Kidney epithelial cell (primary cell): ENCODE measurements at regions not wholly inside any gene's neighbourhood (a gene's known extent, or its start where the extent isn't known, plus 50 kb on each side); places are given as distances from the start of the nearest gene placed in this dataset.

Experiments
- DNase-seq: peaks from one replicate; pipeline ENCODE4 v3.0.0-alpha.2; 2010; ENCODE audit warnings: low read depth
- H3K27me3 ChIP-seq: 2 replicates; pipeline ENCODE4 v1.6.0; 2011; ENCODE audit warnings: low read length; ENCODE audit not compliant: control insufficient read depth, insufficient read depth
- H3K36me3 ChIP-seq: 2 replicates; pipeline ENCODE4 v1.5.1; 2011; ENCODE audit warnings: low read length; ENCODE audit not compliant: control insufficient read depth, insufficient read depth
- H3K4me3 ChIP-seq: 2 replicates; pipeline ENCODE4 v1.5.1; 2011; ENCODE audit warnings: low read depth, mild to moderate bottlenecking, control low read depth, low read length
- TF ChIP-seq, protein P1 (sequence below): IDR thresholded peaks from 2 replicates; pipeline ENCODE4 v1.5.1; 2011; ENCODE audit warnings: mild to moderate bottlenecking, moderate library complexity, low read length, control low read depth, inconsistent platforms; ENCODE audit not compliant: insufficient read depth, poor library complexity, severe bottlenecking

DNA sequence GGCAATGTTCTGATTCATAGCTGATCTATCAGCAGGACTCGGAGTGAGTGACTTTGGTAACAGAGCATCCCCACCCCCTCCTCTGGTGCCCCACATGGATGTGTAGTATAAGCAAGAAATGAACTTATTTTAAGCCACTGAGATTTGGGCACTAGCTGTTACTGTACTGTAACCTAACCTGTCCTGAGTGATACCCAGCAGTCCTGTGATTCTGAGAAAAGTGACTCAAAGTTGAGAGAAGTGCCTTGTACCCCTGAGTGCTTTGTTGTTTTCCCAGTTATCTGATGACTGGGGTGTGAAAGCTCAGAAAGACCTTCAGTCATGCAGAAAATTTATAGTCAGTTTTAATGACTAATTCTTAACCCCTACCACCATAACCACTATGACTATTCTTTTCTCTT lies 439.9 kb upstream of the RBMS3 start:
- H3K4me3 ChIP-seq = no peak overlapping the region
- peak; percentile 52 for DNase-seq
- TF ChIP-seq, protein P1, sequence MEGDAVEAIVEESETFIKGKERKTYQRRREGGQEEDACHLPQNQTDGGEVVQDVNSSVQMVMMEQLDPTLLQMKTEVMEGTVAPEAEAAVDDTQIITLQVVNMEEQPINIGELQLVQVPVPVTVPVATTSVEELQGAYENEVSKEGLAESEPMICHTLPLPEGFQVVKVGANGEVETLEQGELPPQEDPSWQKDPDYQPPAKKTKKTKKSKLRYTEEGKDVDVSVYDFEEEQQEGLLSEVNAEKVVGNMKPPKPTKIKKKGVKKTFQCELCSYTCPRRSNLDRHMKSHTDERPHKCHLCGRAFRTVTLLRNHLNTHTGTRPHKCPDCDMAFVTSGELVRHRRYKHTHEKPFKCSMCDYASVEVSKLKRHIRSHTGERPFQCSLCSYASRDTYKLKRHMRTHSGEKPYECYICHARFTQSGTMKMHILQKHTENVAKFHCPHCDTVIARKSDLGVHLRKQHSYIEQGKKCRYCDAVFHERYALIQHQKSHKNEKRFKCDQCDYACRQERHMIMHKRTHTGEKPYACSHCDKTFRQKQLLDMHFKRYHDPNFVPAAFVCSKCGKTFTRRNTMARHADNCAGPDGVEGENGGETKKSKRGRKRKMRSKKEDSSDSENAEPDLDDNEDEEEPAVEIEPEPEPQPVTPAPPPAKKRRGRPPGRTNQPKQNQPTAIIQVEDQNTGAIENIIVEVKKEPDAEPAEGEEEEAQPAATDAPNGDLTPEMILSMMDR = no peak
- no peaks in the 10 kb centered on the region for H3K27me3 ChIP-seq
- H3K36me3 ChIP-seq = no peaks in the 10 kb centered on the region

DNA sequence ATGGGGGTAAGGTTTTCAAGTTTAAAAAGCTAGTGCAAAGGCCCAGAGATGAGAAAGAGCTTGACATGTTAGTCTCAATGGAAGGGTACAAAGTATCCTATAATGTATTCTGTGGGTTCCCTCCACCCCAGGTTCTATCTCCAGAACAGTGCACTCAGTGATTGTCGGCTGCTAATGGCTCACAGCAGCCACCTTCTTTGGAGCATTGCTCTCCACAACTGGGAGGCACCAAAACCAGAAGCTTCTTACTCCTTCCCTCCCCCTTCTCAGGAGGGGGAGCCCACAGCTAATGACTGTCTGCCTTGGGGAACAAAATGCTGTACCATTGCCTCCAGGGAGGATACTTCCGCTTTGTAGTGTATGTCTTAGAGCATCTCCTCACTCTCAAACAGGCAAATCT lies 439.4 kb upstream of the RBMS3 start:
- Histone ChIP-seq H3K27me3 (no peaks in the 10 kb centered on the region), H3K36me3 (no peaks in the 10 kb centered on the region), H3K4me3 (no peak overlapping the region)
- TF ChIP-seq, protein P1 = no peak
- DNase-seq = no peak

DNA sequence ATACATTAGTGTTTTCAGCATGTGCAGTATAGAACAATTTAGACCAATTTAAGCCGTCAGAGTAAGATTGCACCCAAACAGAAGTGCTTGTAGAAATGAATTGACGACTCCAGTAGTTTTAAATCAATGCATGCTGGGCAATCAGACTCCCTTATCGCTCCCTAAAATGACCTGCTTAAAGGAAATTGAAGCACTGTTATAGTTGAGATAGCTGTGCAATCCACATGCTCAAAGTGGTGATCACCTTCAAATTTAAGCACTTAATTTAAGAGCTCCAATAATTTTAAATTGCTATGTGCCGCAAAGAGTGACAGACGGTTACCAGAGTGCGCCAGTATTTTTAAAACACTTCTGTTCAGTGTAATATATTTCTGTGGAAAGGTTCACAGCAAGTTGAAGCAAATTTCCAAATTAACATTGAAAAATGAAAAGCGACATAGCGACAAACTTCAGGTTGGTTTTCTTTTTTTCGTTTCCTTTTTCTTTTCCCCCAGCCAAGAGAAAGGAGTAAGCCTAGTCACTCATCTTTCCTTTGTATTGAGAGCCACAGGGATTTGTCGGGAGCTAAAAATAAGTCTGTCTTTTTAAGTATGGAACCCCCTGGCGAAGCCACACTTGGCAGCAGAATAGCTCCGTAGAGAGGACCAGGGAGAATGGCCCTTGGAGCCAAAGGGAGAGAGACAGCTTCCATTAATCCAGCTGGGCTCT lies 436.4 kb upstream of the RBMS3 start:
- DNase-seq = no peak
- Histone ChIP-seq H3K4me3 (no peak overlapping the region), H3K36me3 (no peaks in the 10 kb centered on the region), H3K27me3 (no peaks in the 10 kb centered on the region)
- TF ChIP-seq, protein P1 = no peak

DNA sequence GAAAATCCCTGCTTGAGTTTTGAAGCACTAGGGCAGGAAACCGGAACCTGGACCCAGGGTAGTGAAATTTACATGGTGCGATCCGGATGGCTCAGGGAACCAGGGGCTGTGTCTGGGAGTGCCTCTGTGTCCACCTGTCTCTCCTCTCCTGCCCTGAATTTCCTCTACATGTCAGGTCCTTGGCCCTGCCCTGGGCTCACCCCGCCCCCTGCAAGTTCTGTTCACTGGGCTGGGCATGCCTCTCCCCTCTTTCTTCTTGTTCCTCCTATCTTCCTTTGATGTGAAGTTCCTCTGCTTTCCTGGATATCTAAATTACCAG lies 435.9 kb upstream of the RBMS3 start:
- TF ChIP-seq, protein P1 = no peak
- no peaks in the 10 kb centered on the region for H3K36me3 ChIP-seq
- DNase-seq = no peak
- H3K27me3 ChIP-seq = no peaks in the 10 kb centered on the region
- no peak overlapping the region for H3K4me3 ChIP-seq

DNA sequence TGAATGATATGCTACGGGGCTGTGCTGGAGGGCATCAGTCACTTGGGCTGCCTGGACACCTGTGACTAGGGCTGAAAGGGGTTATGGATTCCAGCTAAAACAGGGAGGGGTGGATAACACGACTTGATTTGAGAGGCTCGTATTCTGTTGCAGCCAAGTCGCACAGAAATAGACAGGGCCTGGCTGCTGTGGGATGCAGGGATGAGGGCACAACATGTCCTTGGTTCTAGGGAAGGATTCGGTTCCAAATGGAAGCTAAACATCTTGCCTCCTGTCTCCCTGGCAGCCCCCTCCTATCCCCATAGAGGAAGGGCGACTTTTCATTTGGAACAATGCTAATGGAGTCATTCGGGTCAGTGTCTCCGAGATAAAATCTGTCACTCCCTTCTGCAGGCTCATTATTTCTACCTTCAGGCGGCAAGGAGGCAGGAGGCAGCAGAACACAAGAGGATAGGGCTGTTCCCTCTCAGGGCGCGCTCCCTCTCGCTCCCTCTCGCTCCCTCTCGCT lies 433.8 kb upstream of the RBMS3 start:
- Histone ChIP-seq H3K4me3 (no peak overlapping the region), H3K36me3 (no peaks in the 10 kb centered on the region), H3K27me3 (no peaks in the 10 kb centered on the region)
- no peak for DNase-seq
- TF ChIP-seq, protein P1 = no peak

DNA sequence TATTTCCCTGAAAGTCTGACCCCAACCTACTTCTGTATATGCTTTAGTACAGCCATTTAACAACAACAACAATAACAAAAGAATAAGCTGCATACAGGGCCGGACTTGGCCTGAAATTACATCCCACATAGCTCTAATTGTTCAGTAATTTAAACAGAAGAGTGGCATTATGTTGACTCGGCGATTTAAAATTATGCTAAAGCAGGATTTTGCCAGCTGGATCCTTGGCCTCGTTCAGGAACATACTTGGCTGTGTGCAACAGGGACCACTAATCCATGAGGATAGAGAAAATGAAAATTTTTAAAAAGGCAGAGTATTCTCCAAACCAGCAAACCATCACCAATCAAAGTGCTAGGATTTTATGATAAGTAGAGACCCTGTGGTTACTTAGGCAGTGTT lies 433.1 kb upstream of the RBMS3 start:
- TF ChIP-seq, protein P1 = no peak
- H3K27me3 ChIP-seq = no peaks in the 10 kb centered on the region
- no peak for DNase-seq
- H3K4me3 ChIP-seq = no peak overlapping the region
- H3K36me3 ChIP-seq = no peaks in the 10 kb centered on the region
